ENCODE measurements at regions not wholly inside any gene's neighbourhood (a gene's known extent, or its start where the extent isn't known, plus 50 kb on each side); places are given as distances from the start of the nearest gene placed in this dataset.

DNA sequence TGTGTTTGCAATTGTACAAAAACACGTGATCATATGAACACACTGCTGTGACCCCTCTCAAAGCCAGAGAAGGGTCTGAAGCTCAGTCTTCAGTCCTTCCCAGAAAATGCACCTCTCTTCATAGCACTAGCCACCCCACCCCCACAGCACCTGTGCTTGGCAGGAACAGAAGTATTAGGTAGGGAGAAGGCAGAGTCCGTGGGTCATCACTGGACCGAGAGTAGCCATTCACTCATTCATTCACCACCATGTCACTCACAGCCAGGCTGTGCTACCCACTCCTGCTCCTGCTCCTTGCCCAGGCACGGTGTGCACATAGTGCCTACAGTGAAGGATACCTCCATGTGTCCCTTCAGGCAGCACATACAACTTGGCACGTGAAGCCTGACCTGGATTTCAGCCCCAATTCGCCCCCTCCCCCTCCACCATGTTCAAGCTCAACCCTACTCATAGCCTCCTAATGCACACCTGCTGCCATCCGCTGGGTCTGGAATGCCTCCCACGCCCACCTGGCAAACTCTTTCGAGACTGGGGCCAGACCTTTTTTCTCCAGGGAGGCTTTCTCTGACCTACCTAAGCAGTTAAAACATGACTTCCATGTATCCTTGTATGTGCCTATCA lies 81.9 kb upstream of the GALNT2 start:
- Histone ChIP-seq H3K4me1 (ENCODE audit: control insufficient read depth, insufficient read depth, low read length, poor library complexity, severe bottlenecking) (no peaks in the 10 kb centered on the region), H3K4me3 (ENCODE audit: extremely low read depth, insufficient read depth, low read length, poor library complexity, severe bottlenecking) (no peak overlapping the region), H3K36me3 (ENCODE audit: control insufficient read depth, insufficient read depth, low read length) (no peaks in the 10 kb centered on the region), H3K9me3 (ENCODE audit: control insufficient read depth, low read length) (no peaks in the 10 kb centered on the region), H3K27ac (ENCODE audit: low read depth, low read length, severe bottlenecking) (no peak overlapping the region)
- 87 to 89% methylated on average over 7 to 9 of the region's 9 CpGs for WGBS, 2 experiments (ENCODE audit: insufficient coverage in 2 of 2)

DNA sequence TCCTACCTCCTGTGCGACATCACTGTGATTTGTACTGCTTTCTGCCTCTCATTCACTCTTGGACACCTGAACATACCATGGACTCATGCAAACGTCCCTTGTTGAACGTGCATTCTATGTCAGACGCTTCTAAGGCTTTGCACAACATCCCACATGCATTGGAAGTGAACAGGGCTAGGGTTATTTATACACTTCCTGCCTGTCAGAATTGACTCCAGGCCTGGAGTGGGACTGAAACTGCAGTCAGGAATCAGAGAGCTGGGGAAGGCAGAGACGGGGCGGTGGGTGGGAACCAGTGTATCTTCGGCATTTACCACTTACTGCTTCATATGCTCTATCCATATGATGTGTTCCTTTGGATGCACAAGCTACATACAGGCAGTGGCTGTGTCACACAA lies 81.4 kb upstream of the GALNT2 start:
- Histone ChIP-seq H3K36me3 (ENCODE audit: control insufficient read depth, insufficient read depth, low read length) (no peaks in the 10 kb centered on the region), H3K9me3 (ENCODE audit: control insufficient read depth, low read length) (no peaks in the 10 kb centered on the region), H3K27ac (ENCODE audit: low read depth, low read length, severe bottlenecking) (no peak overlapping the region), H3K4me1 (ENCODE audit: control insufficient read depth, insufficient read depth, low read length, poor library complexity, severe bottlenecking) (no peaks in the 10 kb centered on the region), H3K4me3 (ENCODE audit: extremely low read depth, insufficient read depth, low read length, poor library complexity, severe bottlenecking) (no peak overlapping the region)
- WGBS, 2 experiments (ENCODE audit: insufficient coverage in 2 of 2): 86 to 92% methylated on average over 1 to 7 of the region's 7 CpGs

DNA sequence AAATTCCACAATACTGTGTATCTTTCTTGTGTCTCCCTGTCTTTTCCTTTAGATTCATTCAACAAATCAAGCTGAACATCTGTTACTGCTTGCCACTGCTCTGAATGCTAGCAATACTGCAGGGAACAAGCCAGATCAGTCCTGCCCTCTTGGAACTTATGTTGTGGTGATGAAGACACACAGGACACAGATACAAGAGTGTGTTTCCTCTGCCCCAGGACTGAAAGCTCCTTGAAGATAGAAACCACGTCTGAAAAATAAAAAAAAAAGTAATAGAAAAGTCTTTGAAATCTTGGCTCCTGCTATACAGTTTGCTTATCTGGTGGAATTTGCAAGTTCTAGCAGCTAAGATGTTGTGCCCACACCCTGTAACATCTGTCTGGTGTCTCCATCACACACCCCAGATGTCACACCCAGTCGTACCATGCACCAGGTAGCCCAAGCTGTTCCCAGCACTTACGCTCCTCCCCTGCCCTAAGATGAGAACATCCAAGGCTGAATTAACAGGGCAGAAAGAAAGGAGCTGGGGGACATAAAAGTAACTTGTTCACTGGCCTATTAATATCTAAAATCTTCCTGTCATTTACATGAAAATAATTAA lies 80.2 kb upstream of the GALNT2 start:
- H3K27ac ChIP-seq (ENCODE audit: low read depth, low read length, severe bottlenecking): no peak overlapping the region
- H3K9me3 ChIP-seq (ENCODE audit: control insufficient read depth, low read length): no peaks in the 10 kb centered on the region
- no peaks in the 10 kb centered on the region for H3K36me3 ChIP-seq (ENCODE audit: control insufficient read depth, insufficient read depth, low read length)
- H3K4me3 ChIP-seq (ENCODE audit: extremely low read depth, insufficient read depth, low read length, poor library complexity, severe bottlenecking): no peak overlapping the region
- WGBS, 2 experiments (ENCODE audit: insufficient coverage in 2 of 2): 67 to 88% methylated on average over 1 to 2 of the region's 3 CpGs
- H3K4me1 ChIP-seq (ENCODE audit: control insufficient read depth, insufficient read depth, low read length, poor library complexity, severe bottlenecking): no peaks in the 10 kb centered on the region

DNA sequence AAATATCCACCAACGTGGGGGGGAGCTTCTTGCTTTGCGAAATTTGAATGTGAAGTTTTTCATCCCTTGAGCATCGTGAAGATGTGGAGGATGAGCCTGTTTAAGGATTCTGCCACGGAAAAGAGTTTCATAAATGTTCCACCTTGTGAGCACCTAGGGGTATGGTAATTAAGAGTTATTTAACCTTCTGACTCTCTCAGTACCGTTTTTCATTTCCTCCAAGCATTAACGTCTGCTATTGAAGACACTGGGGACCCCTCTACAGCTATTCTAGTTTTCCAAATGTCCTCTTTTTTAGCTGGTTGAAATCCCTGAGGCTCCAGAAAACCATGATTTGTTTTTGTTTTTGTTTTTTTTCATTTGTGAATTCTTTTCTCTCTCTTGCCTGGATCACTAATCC lies 79.1 kb upstream of the GALNT2 start:
- Histone ChIP-seq H3K4me3 (ENCODE audit: extremely low read depth, insufficient read depth, low read length, poor library complexity, severe bottlenecking) (no peak overlapping the region), H3K36me3 (ENCODE audit: control insufficient read depth, insufficient read depth, low read length) (no peaks in the 10 kb centered on the region), H3K27ac (ENCODE audit: low read depth, low read length, severe bottlenecking) (no peak overlapping the region), H3K9me3 (ENCODE audit: control insufficient read depth, low read length) (no peaks in the 10 kb centered on the region), H3K4me1 (ENCODE audit: control insufficient read depth, insufficient read depth, low read length, poor library complexity, severe bottlenecking) (no peaks in the 10 kb centered on the region)
- WGBS, 2 experiments (ENCODE audit: insufficient coverage in 2 of 2): 87 to 93% methylated on average over 3 of the region's 6 CpGs

DNA sequence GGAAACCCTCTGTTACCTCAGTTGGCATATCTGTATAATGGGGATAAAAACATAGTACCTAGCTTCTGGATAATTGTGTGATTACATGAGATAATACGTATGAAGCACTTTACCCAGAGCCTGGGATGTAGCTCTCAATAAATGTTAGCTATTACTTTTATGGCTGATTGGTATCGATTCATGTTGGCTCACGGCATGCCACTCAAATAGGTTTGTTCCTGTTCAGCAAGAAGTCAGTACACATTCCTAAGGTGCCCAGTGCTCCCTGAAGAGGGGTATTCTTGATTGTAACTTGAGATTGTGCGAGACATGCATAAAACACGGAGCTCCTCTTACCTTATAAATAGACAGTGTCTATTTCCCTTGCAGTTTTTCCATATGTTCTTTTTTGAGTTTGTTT lies 78.5 kb upstream of the GALNT2 start:
- H3K36me3 ChIP-seq (ENCODE audit: control insufficient read depth, insufficient read depth, low read length): no peaks in the 10 kb centered on the region
- 95 to 96% methylated on average over 2 to 3 of the region's 5 CpGs for WGBS, 2 experiments (ENCODE audit: insufficient coverage in 2 of 2)
- no peak overlapping the region for H3K27ac ChIP-seq (ENCODE audit: low read depth, low read length, severe bottlenecking)
- no peak overlapping the region for H3K4me3 ChIP-seq (ENCODE audit: extremely low read depth, insufficient read depth, low read length, poor library complexity, severe bottlenecking)
- H3K9me3 ChIP-seq (ENCODE audit: control insufficient read depth, low read length): no peaks in the 10 kb centered on the region
- no peaks in the 10 kb centered on the region for H3K4me1 ChIP-seq (ENCODE audit: control insufficient read depth, insufficient read depth, low read length, poor library complexity, severe bottlenecking)

DNA sequence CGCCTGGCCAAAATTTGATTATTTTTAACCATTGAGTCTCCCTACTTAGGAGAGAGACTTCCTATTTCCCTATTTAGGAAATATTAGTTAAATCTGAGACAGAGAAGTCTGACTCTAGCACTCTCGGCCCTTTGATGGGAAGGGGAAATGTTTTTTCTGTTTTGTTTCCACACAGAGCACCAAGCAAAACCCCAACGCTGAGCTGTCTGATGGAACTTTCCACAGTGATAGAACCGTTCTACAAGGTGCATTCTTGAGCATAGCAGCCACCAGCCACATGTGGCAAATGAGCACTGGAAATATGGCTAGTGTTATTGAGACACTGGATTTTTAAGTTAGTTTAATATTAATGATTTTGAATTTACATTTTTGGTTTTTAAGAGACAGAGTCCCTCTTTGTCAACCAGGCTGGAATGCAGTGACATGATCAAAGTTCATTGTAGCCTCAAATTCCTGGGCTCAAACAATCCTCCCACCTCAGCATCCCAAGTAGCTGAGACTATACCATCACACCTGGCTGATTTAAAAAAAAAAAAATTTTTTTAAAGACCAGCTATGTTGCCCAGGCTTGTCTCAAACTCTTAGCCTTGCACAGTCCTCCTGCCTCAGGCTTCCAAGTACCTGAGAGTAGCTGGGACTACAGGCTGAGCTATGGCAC lies 77.3 kb upstream of the GALNT2 start:
- no peak overlapping the region for H3K4me3 ChIP-seq (ENCODE audit: extremely low read depth, insufficient read depth, low read length, poor library complexity, severe bottlenecking)
- WGBS, 2 experiments (ENCODE audit: insufficient coverage in 2 of 2): 75 to 92% methylated on average over 2 to 4 of the region's 4 CpGs
- no peaks in the 10 kb centered on the region for H3K36me3 ChIP-seq (ENCODE audit: control insufficient read depth, insufficient read depth, low read length)
- H3K4me1 ChIP-seq (ENCODE audit: control insufficient read depth, insufficient read depth, low read length, poor library complexity, severe bottlenecking): no peaks in the 10 kb centered on the region
- H3K9me3 ChIP-seq (ENCODE audit: control insufficient read depth, low read length): no peaks in the 10 kb centered on the region
- no peak overlapping the region for H3K27ac ChIP-seq (ENCODE audit: low read depth, low read length, severe bottlenecking)

DNA sequence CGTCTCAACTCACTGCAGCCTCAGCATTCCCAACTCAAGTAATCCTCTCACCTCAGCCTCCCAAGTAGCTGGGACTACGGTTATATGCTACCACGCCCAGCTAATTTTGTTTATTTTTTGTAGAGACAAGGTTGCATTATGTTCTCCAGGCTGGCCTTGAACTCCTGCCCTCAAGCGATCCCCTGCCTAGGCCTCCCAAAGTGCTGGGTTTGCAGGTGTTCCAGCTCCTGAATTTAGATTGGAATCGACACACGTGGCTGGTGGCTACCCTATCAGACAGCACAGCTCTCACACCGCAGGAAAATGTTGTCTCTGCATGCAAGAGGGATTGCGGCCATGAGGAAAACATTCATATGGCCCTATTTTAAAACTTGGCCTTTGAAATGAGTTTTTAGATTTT lies 76.7 kb upstream of the GALNT2 start:
- no peaks in the 10 kb centered on the region for H3K4me1 ChIP-seq (ENCODE audit: control insufficient read depth, insufficient read depth, low read length, poor library complexity, severe bottlenecking)
- H3K4me3 ChIP-seq (ENCODE audit: extremely low read depth, insufficient read depth, low read length, poor library complexity, severe bottlenecking): no peak overlapping the region
- no peak overlapping the region for H3K27ac ChIP-seq (ENCODE audit: low read depth, low read length, severe bottlenecking)
- H3K9me3 ChIP-seq (ENCODE audit: control insufficient read depth, low read length): no peaks in the 10 kb centered on the region
- WGBS, 2 experiments (ENCODE audit: insufficient coverage in 2 of 2): 82 to 89% methylated on average over 4 to 7 of the region's 8 CpGs
- H3K36me3 ChIP-seq (ENCODE audit: control insufficient read depth, insufficient read depth, low read length): no peaks in the 10 kb centered on the region

DNA sequence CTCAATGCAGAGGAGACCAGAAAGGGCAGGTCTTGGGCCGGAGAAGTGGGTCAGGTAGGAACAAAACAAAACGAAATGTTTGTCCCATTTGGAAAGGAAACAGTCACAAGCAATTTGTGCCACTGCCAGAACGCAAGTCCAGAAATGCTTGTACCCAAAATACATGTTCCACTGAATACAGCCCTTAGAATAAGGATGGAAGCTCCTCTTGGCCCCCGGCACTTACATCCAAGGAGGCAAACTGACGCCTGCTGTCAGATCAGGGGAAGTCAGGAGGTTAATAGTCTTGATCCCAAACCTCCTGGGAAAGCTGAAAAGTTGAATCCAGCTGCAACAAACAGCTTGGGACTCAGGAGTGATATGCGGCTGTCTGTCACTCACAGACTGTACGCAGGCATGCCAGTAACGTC lies 75.9 kb upstream of the GALNT2 start:
- H3K9me3 ChIP-seq (ENCODE audit: control insufficient read depth, low read length): no peaks in the 10 kb centered on the region
- WGBS, 2 experiments (ENCODE audit: insufficient coverage in 2 of 2): 85 to 88% methylated on average over 5 to 6 of the region's 8 CpGs
- H3K4me1 ChIP-seq (ENCODE audit: control insufficient read depth, insufficient read depth, low read length, poor library complexity, severe bottlenecking): no peaks in the 10 kb centered on the region
- no peaks in the 10 kb centered on the region for H3K36me3 ChIP-seq (ENCODE audit: control insufficient read depth, insufficient read depth, low read length)
- no peak overlapping the region for H3K4me3 ChIP-seq (ENCODE audit: extremely low read depth, insufficient read depth, low read length, poor library complexity, severe bottlenecking)
- no peak overlapping the region for H3K27ac ChIP-seq (ENCODE audit: low read depth, low read length, severe bottlenecking)

DNA sequence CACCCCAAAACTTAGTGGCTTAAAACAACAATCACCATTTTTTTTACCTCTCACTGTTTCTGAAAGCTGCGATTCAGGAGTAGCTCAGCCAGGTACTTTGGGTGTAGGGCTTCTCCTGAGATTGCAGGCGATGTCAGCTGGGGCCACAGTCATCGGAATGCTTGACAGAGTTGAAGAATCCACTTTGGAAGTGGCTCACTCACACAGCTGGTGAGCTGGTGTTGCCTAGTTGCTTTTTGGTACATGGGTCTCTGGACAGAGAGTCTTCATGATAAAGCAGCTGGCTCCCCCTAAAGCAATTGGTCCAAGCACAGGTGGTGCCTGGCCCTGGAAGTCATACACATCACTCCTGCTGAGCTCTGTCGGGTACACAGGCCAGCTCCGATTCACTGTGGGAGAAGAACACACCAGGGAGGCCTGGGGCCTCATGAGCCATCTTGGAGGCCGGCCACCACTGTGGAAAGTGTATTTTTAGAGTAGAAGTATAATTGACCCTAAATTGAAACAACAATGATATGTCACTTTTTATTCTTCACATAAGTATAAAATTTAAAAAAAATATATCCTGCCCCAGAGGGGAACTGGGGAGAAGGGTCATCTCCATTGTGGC lies 75.2 kb upstream of the GALNT2 start:
- no peak overlapping the region for H3K27ac ChIP-seq (ENCODE audit: low read depth, low read length, severe bottlenecking)
- H3K4me1 ChIP-seq (ENCODE audit: control insufficient read depth, insufficient read depth, low read length, poor library complexity, severe bottlenecking): no peaks in the 10 kb centered on the region
- H3K4me3 ChIP-seq (ENCODE audit: extremely low read depth, insufficient read depth, low read length, poor library complexity, severe bottlenecking): no peak overlapping the region
- H3K36me3 ChIP-seq (ENCODE audit: control insufficient read depth, insufficient read depth, low read length): no peaks in the 10 kb centered on the region
- WGBS, 2 experiments (ENCODE audit: insufficient coverage in 2 of 2): 74 to 88% methylated on average over 3 to 5 of the region's 6 CpGs
- no peaks in the 10 kb centered on the region for H3K9me3 ChIP-seq (ENCODE audit: control insufficient read depth, low read length)

DNA sequence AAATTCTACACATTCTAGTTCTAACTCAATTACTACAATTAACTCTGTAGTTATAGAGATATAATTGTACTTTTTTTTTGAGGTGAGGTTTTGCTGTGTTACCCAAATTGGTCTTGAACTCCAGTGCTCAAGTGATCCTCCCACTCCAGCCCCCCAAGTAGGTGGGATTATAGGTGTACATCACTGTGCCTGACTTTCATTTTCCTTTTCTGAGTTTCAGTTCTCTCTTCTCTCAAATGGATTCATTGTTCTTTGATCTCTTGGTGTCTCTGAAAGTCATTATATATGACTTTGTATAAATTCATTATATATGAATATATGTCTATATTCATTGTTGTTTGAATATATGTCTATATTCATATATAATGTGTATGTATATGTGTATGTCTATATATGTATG lies 74.0 kb upstream of the GALNT2 start:
- no peaks in the 10 kb centered on the region for H3K4me1 ChIP-seq (ENCODE audit: control insufficient read depth, insufficient read depth, low read length, poor library complexity, severe bottlenecking)
- no peak overlapping the region for H3K27ac ChIP-seq (ENCODE audit: low read depth, low read length, severe bottlenecking)

DNA sequence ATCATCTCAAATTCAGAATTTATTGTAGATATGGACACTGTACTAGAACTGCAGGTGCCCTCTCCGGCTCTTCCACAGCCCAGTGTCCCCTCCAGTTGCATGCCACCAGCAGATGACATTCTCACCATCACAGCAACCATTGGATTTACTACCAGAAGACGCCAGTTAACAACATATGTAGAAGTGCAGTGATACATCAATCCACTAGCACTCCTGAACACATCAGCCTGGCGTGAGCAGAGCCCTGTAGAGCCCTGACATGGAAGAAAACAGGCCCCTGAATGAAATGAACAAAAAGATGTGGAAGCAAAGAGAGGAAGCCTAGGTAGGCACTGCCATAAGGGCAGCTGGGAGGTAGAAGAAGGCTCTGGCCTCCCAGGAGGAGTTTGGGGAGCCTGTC lies 73.1 kb upstream of the GALNT2 start:
- H3K4me1 ChIP-seq (ENCODE audit: control insufficient read depth, insufficient read depth, low read length, poor library complexity, severe bottlenecking): no peaks in the 10 kb centered on the region
- no peak overlapping the region for H3K27ac ChIP-seq (ENCODE audit: low read depth, low read length, severe bottlenecking)
- no peaks in the 10 kb centered on the region for H3K9me3 ChIP-seq (ENCODE audit: control insufficient read depth, low read length)
- H3K36me3 ChIP-seq (ENCODE audit: control insufficient read depth, insufficient read depth, low read length): no peaks in the 10 kb centered on the region
- no peak overlapping the region for H3K4me3 ChIP-seq (ENCODE audit: extremely low read depth, insufficient read depth, low read length, poor library complexity, severe bottlenecking)
- 80 to 100% methylated on average over 1 to 2 of the region's 3 CpGs for WGBS, 2 experiments (ENCODE audit: insufficient coverage in 2 of 2)

More for the DNA sequence above, 74.0 kb upstream of the GALNT2 start:
- H3K9me3 ChIP-seq (ENCODE audit: control insufficient read depth, low read length): no peaks in the 10 kb centered on the region
- H3K36me3 ChIP-seq (ENCODE audit: control insufficient read depth, insufficient read depth, low read length): no peaks in the 10 kb centered on the region
- no peak overlapping the region for H3K4me3 ChIP-seq (ENCODE audit: extremely low read depth, insufficient read depth, low read length, poor library complexity, severe bottlenecking)

Measured in mesodermal cell (in vitro differentiated cells).